ENCODE measurements at regions not wholly inside any gene's neighbourhood (a gene's known extent, or its start where the extent isn't known, plus 50 kb on each side); places are given as distances from the start of the nearest gene placed in this dataset.
A peak's percentile ranks its signal among the peaks of the same experiment; 100 is the strongest.

DNA sequence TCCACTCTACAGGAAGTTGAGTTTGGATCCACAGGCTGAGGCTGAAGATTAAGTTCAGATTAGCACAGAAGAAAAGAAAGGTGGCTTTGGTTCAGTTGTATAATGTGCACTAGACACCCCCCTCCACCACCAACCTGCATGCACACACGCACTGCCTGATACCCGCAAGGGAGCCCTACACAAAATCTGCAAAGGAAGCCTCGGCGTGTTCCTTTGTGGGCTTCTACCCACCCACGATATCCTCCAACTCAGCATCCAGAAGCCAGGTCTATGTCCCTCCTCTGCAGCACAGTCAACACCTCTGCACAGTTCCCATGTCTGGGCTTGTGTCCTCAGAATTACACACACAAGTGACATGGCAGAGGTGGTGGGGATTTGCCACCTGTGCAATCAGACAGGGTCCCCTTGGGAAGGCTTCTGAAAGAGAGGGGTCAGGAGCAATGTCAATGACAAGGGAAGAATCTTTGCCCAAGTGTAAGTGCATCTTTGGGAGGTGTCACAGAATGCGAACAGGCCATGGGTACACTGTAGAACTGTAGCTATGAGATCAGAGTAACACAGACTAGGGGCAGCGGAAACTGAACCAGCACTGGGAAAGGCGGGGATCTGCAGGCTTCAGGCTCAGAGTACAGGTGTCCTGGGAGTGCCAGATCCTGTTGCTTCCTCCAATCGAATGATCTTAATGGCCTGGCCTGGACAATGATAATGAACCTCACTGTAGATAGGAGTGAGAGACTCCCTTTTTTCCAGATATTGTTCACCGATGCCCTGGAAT, 148.6 kb upstream of the ETV3 start:
- H3K4me1 ChIP-seq (ENCODE audit: insufficient read depth, low read length): no peaks in the 10 kb centered on the region
- H3K9ac ChIP-seq (ENCODE audit: low read depth, low read length): no peak overlapping the region

DNA sequence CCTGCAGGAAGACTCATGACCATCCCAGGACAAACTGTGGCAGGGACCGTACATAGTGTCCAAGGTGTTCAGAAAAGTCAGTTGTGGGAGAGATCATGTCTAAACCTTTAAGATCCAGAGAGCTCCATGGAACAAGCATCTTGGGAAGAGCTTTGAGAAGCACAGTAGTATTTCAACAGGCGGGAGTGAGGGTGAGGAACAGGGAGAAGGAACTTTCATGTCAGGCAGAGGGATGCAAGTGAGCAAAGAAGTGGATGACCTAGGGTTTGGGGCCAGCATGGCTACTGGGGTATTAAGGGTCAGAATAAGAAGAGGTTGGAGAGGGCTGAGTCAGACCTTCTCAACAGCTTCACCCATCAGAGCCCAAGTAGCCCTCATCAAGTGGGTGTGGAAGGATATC, 147.9 kb upstream of the ETV3 start:
- Histone ChIP-seq H3K4me1 (ENCODE audit: insufficient read depth, low read length) (no peaks in the 10 kb centered on the region), H3K9ac (ENCODE audit: low read depth, low read length) (no peak overlapping the region), H3K27me3 (ENCODE audit: insufficient read depth, low read length) (no peaks in the 10 kb centered on the region; the same call in 1 of the 2 replicates), H3K9me3 (ENCODE audit: insufficient read depth, low read depth, low read length) (no peaks in the 10 kb centered on the region), H3K36me3 (ENCODE audit: insufficient read depth, low read depth, low read length) (no peaks in the 10 kb centered on the region), H3K4me3 (ENCODE audit: low read length) (no peak overlapping the region), H3K27ac (ENCODE audit: low read length) (no peak overlapping the region)

More for the DNA sequence above, 148.6 kb upstream of the ETV3 start:
- Histone ChIP-seq H3K4me3 (ENCODE audit: low read length) (no peak overlapping the region), H3K36me3 (ENCODE audit: insufficient read depth, low read depth, low read length) (no peaks in the 10 kb centered on the region), H3K27ac (ENCODE audit: low read length) (no peak overlapping the region), H3K9me3 (ENCODE audit: insufficient read depth, low read depth, low read length) (no peaks in the 10 kb centered on the region), H3K27me3 (ENCODE audit: insufficient read depth, low read length) (no peaks in the 10 kb centered on the region; the same call in 1 of the 2 replicates)

DNA sequence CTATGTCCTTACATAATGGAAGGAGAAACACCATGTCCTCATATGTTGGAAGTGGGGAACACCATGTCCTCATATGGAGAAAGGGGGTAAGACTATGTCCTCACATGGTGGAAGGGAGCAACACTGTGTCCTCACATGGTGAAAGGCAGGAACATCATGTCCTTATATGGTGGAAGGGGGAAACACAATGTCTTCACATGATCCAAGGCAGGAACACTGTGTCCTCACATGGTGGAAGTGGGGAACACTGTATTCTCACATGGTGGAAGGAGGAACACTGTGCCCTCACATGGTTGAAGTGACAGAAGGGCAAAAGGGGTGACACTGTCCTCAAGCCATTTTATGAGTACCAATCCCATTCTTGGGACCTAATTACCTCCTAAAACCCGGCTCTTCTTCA, 146.3 kb upstream of the ETV3 start:
- Histone ChIP-seq H3K27me3 (ENCODE audit: insufficient read depth, low read length) (no peaks in the 10 kb centered on the region; the same call in 1 of the 2 replicates), H3K9ac (ENCODE audit: low read depth, low read length) (no peak overlapping the region)

DNA sequence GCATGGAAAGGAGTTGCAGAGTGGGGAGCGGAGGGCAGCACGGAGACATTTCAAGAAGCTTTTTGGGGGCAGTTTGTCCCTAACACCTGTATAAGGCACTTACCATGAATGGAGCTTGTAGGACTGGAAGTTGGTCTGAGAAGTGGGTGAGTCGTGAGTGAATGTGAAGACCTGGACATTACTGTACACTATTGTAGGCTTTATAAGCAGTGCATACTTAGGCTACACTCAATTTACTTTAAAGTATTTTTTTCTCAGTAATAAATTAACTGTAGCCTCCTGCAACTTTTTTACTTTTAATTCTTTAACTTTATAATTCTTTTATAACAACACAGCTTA, 141.6 kb upstream of the ETV3 start:
- Histone ChIP-seq H3K9me3 (ENCODE audit: insufficient read depth, low read depth, low read length) (no peaks in the 10 kb centered on the region), H3K9ac (ENCODE audit: low read depth, low read length) (no peak overlapping the region), H3K27ac (ENCODE audit: low read length) (no peak overlapping the region), H3K36me3 (ENCODE audit: insufficient read depth, low read depth, low read length) (no peaks in the 10 kb centered on the region), H3K4me1 (ENCODE audit: insufficient read depth, low read length) (peaks cover 10% of the 10 kb centered on the region), H3K27me3 (ENCODE audit: insufficient read depth, low read length) (peaks cover 18% of the 10 kb centered on the region), H3K4me3 (ENCODE audit: low read length) (no peak overlapping the region)

More for the DNA sequence above, 146.3 kb upstream of the ETV3 start:
- Histone ChIP-seq H3K4me1 (ENCODE audit: insufficient read depth, low read length) (no peaks in the 10 kb centered on the region), H3K27ac (ENCODE audit: low read length) (no peak overlapping the region), H3K9me3 (ENCODE audit: insufficient read depth, low read depth, low read length) (no peaks in the 10 kb centered on the region), H3K36me3 (ENCODE audit: insufficient read depth, low read depth, low read length) (no peaks in the 10 kb centered on the region), H3K4me3 (ENCODE audit: low read length) (no peak overlapping the region)

DNA sequence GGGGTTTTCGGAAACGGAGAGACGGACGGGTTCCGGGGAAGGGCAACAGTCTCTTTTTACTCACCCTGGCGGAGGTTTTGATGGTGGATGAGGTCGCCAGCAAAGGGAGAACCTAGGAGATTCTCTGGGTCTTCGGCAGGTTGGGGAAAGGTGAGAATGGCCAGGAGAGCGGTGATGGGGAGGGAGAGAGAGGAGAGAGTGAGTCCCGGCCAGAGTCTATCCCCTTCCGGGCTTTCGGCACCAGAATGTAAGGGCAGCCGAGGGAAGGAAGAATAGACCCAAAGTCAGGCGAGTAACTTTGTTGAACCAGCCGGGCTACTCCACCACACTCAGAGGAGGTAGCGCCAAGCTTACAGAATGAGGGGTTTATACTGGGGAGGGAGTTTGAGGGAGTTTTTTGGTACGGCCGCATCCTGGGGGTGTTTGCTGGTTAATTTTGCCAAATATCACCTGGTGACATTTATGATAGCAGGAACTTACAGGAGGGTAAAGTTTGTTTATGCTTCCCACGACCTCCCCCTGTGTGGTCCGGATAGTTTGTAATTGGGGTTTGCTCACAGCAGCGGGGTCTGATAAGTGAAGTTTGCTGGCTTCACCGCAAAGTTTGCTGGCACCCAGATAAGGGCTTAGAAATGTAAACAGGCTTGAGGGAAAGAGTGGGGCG, 141.1 kb upstream of the ETV3 start:
- H3K27me3 ChIP-seq (ENCODE audit: insufficient read depth, low read length): peaks cover 22% of the 10 kb centered on the region
- no peaks in the 10 kb centered on the region for H3K9me3 ChIP-seq (ENCODE audit: insufficient read depth, low read depth, low read length)
- peaks cover 15% of the 10 kb centered on the region for H3K4me1 ChIP-seq (ENCODE audit: insufficient read depth, low read length)
- H3K27ac ChIP-seq (ENCODE audit: low read length): no peak overlapping the region
- no peak overlapping the region for H3K9ac ChIP-seq (ENCODE audit: low read depth, low read length)
- no peaks in the 10 kb centered on the region for H3K36me3 ChIP-seq (ENCODE audit: insufficient read depth, low read depth, low read length)
- H3K4me3 ChIP-seq (ENCODE audit: low read length): no peak overlapping the region

DNA sequence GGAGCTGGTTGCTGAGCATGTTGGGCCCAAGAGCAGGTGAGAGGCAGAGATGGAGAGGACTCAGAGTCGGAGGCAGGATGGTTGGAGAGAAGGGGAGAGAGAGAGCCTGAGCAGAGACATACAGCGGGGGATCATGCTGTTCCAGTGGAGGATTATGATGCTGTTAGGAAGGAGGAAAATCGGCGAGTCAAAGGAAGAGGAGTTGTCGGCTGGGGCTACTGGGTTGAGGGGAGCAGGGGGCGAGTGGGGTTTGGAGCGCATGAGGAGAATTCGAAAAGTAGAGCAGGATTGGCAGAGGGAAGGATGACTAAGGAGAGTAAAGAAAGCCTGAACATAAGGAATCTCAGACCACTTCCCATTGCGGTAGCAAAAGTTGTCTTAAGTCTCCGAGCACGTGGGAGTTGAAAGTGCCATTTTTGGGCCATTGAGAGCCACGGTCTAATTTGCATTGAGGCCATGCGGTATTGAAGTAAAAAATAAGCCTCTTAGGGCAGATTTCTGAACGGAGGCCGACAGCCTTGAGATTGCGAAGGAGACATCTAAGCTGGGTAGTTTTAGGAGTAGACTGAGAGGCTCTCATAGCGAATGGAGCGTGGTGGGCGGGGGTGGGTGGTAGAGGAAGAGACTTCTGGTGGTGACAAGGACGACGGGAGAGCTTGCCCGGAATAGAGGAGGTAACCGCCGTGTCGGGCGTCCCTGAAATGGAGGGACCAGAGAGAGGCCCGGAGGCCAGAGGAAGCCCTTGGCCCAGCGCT, 140.4 kb upstream of the ETV3 start:
- Histone ChIP-seq H3K36me3 (ENCODE audit: insufficient read depth, low read depth, low read length) (no peaks in the 10 kb centered on the region), H3K27ac (ENCODE audit: low read length) (no peak overlapping the region), H3K4me1 (ENCODE audit: insufficient read depth, low read length) (peaks cover 21% of the 10 kb centered on the region), H3K9ac (ENCODE audit: low read depth, low read length) (no peak overlapping the region), H3K9me3 (ENCODE audit: insufficient read depth, low read depth, low read length) (no peaks in the 10 kb centered on the region), H3K27me3 (ENCODE audit: insufficient read depth, low read length) (peaks cover 22% of the 10 kb centered on the region; the same call in 1 of the 2 replicates), H3K4me3 (ENCODE audit: low read length) (no peak overlapping the region)

DNA sequence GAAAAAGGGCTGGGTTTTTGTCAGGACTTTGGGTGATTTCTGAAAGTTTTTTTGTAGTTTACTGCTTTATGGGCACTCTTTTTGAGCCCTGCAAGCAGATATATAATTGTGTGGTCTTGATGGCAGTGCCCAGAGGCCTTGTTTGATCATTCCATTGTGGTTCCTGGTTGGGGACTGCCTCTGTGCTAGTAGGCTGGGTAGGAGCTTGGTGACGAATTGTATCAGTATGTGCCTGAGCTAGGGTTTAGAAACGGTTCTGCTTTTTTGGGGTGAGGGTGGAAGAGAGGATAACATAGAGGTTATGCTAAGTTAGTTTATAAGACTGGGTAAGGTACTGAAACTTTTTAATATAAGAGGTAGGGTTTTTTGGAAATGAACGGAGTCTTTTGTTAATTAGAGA, 139.7 kb upstream of the ETV3 start:
- Histone ChIP-seq H3K4me1 (ENCODE audit: insufficient read depth, low read length) (peaks cover 26% of the 10 kb centered on the region), H3K27me3 (ENCODE audit: insufficient read depth, low read length) (peaks cover 26% of the 10 kb centered on the region; the same call in 1 of the 2 replicates), H3K36me3 (ENCODE audit: insufficient read depth, low read depth, low read length) (no peaks in the 10 kb centered on the region), H3K4me3 (ENCODE audit: low read length) (no peak overlapping the region), H3K27ac (ENCODE audit: low read length) (no peak overlapping the region), H3K9me3 (ENCODE audit: insufficient read depth, low read depth, low read length) (no peaks in the 10 kb centered on the region), H3K9ac (ENCODE audit: low read depth, low read length) (no peak overlapping the region)

DNA sequence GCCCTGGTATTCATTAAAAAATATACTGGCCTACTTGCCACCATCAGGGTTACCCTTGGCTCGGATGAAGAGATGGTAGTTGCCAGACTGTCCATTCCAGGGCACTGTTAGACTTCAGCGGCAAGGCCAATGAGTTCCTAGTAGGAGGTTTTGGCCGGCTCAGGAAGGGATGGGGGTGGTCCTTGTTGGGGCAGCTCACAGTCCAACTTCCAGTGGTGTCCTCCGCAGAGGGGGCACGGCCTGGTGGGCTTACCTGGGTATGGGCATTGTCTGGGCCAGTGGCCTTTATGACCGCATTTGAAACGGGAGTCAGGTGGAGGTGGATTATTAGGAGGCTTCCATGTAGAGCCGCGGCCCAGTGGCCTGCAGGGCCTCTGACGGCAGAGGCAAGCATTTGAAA, 139.1 kb upstream of the ETV3 start:
- Histone ChIP-seq H3K9ac (ENCODE audit: low read depth, low read length) (no peak overlapping the region), H3K4me1 (ENCODE audit: insufficient read depth, low read length) (peaks cover 27% of the 10 kb centered on the region), H3K9me3 (ENCODE audit: insufficient read depth, low read depth, low read length) (no peaks in the 10 kb centered on the region), H3K36me3 (ENCODE audit: insufficient read depth, low read depth, low read length) (no peaks in the 10 kb centered on the region), H3K4me3 (ENCODE audit: low read length) (no peak overlapping the region), H3K27ac (ENCODE audit: low read length) (no peak overlapping the region), H3K27me3 (ENCODE audit: insufficient read depth, low read length) (peaks cover 32% of the 10 kb centered on the region; the same call in 1 of the 2 replicates)

DNA sequence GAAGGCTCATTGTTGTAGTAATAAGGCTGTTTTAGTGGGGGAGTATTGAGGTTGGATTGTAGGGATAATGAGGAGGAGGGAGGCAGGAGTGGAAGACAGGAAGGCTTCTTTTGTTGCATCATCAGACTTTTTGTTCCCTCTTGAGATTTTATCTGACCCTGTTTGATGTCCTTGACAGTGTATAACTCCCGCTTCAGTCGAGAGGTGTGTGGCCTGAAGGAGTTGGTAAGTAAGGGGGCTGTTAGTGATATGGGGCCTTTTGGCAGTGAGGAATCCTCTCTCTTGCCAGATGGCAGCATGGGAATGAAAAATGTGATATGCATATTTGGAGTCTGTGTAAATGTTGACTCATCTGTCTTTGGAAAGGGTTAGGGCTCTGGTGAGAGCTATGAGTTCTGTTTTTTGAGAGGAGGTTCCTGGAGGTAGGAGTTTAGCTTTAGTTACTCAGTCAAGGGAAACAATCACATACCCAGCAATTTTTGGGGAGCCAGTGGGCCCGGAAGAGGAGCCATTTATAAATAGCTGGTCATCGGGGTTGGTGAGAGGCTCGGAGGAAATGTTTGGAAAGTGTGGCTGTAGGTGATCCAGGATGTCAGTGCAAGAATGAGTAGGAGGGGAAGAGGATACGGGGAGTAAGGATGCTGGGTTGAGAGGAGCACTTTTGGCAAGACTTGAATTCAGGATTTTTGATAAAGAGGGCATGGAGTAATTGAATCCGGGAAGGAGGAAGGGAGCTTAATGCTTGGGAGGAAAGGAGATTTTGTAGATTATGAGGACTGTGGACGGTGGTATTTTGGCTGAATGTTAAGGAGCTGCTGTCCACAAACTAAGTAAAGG, 136.7 kb upstream of the ETV3 start:
- Histone ChIP-seq H3K27ac (ENCODE audit: low read length) (no peak overlapping the region), H3K9ac (ENCODE audit: low read depth, low read length) (no peak overlapping the region), H3K27me3 (ENCODE audit: insufficient read depth, low read length) (peaks cover 55% of the 10 kb centered on the region), H3K9me3 (ENCODE audit: insufficient read depth, low read depth, low read length) (no peaks in the 10 kb centered on the region), H3K4me3 (ENCODE audit: low read length) (0 out of 2 replicates have a peak overlapping the region, but pooled peaks have one; percentile 22), H3K36me3 (ENCODE audit: insufficient read depth, low read depth, low read length) (no peaks in the 10 kb centered on the region), H3K4me1 (ENCODE audit: insufficient read depth, low read length) (peaks cover 27% of the 10 kb centered on the region)

DNA sequence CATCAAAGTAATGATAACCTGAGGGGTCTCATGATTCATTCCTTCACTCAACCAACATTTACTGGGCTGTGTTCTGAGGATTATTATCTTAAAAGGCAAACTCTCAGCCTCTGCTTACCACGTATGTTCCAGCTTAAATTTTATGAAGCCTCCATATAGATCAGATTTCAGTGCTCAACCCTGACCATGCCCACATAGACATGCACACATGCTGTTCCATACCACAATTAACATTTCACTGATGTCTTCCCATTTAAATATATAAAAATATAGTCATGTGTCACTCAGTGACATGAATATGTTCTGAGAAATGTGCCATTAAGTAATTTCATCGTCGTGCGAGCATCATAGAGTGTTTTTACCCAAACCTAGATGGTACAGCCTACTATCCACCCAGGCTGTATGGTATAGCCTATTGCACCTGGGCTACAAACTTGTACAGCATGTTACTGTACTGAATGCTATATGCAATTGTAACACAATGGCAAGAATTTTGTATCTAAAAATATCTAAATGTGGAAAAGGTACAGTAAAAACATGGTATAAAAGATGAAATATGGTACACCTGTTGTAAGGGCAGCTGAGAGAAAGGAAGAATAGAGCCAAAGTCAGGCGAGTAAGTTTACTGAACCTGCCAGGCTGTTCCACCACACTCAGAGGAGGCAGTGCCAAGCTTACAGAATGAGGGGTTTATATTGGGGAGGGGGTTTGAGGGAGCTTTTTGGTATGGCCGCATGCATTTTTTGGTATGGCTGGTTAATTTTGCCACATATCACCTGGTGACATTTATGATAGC, 134.7 kb upstream of the ETV3 start:
- H3K4me3 ChIP-seq (ENCODE audit: low read length): peak overlapping the region; percentile 60; the same call in 1 of the 2 replicates
- H3K9me3 ChIP-seq (ENCODE audit: insufficient read depth, low read depth, low read length): no peaks in the 10 kb centered on the region
- peaks cover 57% of the 10 kb centered on the region for H3K27me3 ChIP-seq (ENCODE audit: insufficient read depth, low read length)
- H3K27ac ChIP-seq (ENCODE audit: low read length): no peak overlapping the region
- H3K4me1 ChIP-seq (ENCODE audit: insufficient read depth, low read length): peaks cover 27% of the 10 kb centered on the region
- H3K9ac ChIP-seq (ENCODE audit: low read depth, low read length): no peak overlapping the region
- H3K36me3 ChIP-seq (ENCODE audit: insufficient read depth, low read depth, low read length): no peaks in the 10 kb centered on the region
